Prostate gland (tissue), 2 donors: ENCODE measurements at regions not wholly inside any gene's neighbourhood (a gene's known extent, or its start where the extent isn't known, plus 50 kb on each side); places are given as distances from the start of the nearest gene placed in this dataset.

Source experiments
- CTCF ChIP-seq, 4 experiments: fragments of 200-600 bp in 2 of 4; fragments of 450-650 bp in 2 of 4; sonication (generic) in 2 of 4; IDR thresholded peaks; 1 replicate in 3 of 4; 2 replicates in 1 of 4; pipeline ENCODE4 v1.5.1; 2016 to 2019; ENCODE audit warnings: antibody characterized with exemption in 4 of 4, mild to moderate bottlenecking in 2 of 4, moderate library complexity in 2 of 4
- POLR2A ChIP-seq: fragments of 450-650 bp; IDR thresholded peaks from one replicate; pipeline ENCODE4 v1.6.1; 2016; ENCODE audit warnings: antibody characterized with exemption, mild to moderate bottlenecking
- POLR2AphosphoS5 ChIP-seq: sonication (generic); formaldehyde crosslinking; IDR thresholded peaks from one replicate; pipeline ENCODE4 v1.6.1; 2017; ENCODE audit warnings: antibody characterized with exemption

- TF ChIP-seq CTCF (IDR thresholded peaks at IDR 0.05) (no peak), POLR2AphosphoS5 (no peak), POLR2A (no peak)
Measured at GRCh38 chr2:12935796-12936195, 219.1 kb downstream of the TRIB2 start.
